Vagina (tissue), 2 donors: ENCODE measurements at regions not wholly inside any gene's neighbourhood (a gene's known extent, or its start where the extent isn't known, plus 50 kb on each side); places are given as distances from the start of the nearest gene placed in this dataset.

Experiments used
- DNase-seq, 2 donors: peaks; one replicate each; pipeline ENCODE4 v3.0.0-alpha.2; 2017; ENCODE audit errors: extremely low spot score in 2 of 2
- H3K27ac ChIP-seq: fragments of 200-600 bp; sonication (generic); one replicate; pipeline ENCODE4 v1.5.1; 2019
- H3K27me3 ChIP-seq: fragments of 200-600 bp; sonication (generic); one replicate; pipeline ENCODE4 v1.5.1; 2019
- H3K36me3 ChIP-seq, 2 donors: fragments of 200-600 bp; sonication (generic); one replicate each; pipeline ENCODE4 v1.5.1; 2017 to 2019
- H3K4me1 ChIP-seq: fragments of 200-600 bp; sonication (generic); one replicate; pipeline ENCODE4 v1.5.1; 2019
- H3K4me3 ChIP-seq, 2 donors: fragments of 200-600 bp; sonication (generic); 1 replicate in 1 of 2; 2 replicates in 1 of 2; pipeline ENCODE4 v1.5.1; 2016 to 2019
- H3K9me3 ChIP-seq: fragments of 200-600 bp; sonication (generic); one replicate; pipeline ENCODE4 v1.5.1; 2019
- POLR2A ChIP-seq, 2 donors: fragments of 450-650 bp; IDR thresholded peaks; one replicate each; pipeline ENCODE4 v1.6.1; 2017; ENCODE audit warnings: antibody characterized with exemption in 2 of 2, mild to moderate bottlenecking in 2 of 2, moderate library complexity in 2 of 2
- POLR2AphosphoS5 ChIP-seq, 2 donors: sonication (generic); formaldehyde crosslinking; IDR thresholded peaks; one replicate each; pipeline ENCODE4 v1.9.0; 2017; ENCODE audit warnings: antibody characterized with exemption in 2 of 2, mild to moderate bottlenecking in 2 of 2, low read depth in 1 of 2; ENCODE audit not compliant: insufficient read depth in 1 of 2
- intact Hi-C: fragments of 100-400 bp; cut with DNase I; formaldehyde crosslinking; loops from one replicate; pipeline ENCODE4 v1.15.1; 2023
- TF ChIP-seq, protein P1 (sequence below), 3 experiments: fragments of 450-650 bp in 2 of 3; fragments of 200-600 bp in 1 of 3; sonication (generic) in 1 of 3; IDR thresholded peaks; one replicate each; pipeline ENCODE4 v1.5.1; 2017 to 2019; ENCODE audit warnings: antibody characterized with exemption in 3 of 3, mild to moderate bottlenecking in 2 of 3, moderate library complexity in 2 of 3

- Histone ChIP-seq H3K9me3 (no peaks in the 10 kb centered on the region), H3K36me3 (no peaks in the 10 kb centered on the region), H3K4me3 (no peak overlapping the region), H3K27ac (no peak overlapping the region), H3K4me1 (no peaks in the 10 kb centered on the region), H3K27me3 (no peaks in the 10 kb centered on the region)
- no peak for DNase-seq
- TF ChIP-seq, protein P1, sequence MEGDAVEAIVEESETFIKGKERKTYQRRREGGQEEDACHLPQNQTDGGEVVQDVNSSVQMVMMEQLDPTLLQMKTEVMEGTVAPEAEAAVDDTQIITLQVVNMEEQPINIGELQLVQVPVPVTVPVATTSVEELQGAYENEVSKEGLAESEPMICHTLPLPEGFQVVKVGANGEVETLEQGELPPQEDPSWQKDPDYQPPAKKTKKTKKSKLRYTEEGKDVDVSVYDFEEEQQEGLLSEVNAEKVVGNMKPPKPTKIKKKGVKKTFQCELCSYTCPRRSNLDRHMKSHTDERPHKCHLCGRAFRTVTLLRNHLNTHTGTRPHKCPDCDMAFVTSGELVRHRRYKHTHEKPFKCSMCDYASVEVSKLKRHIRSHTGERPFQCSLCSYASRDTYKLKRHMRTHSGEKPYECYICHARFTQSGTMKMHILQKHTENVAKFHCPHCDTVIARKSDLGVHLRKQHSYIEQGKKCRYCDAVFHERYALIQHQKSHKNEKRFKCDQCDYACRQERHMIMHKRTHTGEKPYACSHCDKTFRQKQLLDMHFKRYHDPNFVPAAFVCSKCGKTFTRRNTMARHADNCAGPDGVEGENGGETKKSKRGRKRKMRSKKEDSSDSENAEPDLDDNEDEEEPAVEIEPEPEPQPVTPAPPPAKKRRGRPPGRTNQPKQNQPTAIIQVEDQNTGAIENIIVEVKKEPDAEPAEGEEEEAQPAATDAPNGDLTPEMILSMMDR (IDR thresholded peaks at IDR 0.05) = no peak
- TF ChIP-seq POLR2A (IDR thresholded peaks at IDR 0.05) (no peak), POLR2AphosphoS5 (IDR thresholded peaks at IDR 0.05; ENCODE audit: insufficient read depth in 1 of 2, low read depth in 1 of 2) (no peak)
- intact Hi-C loops = no loop called here
Observed at GRCh38 chr3:127520993-127521392, 69.5 kb downstream of the TPRA1 start.

- no peak overlapping the region for H3K27ac ChIP-seq
- intact Hi-C loops = no loop called here
Observed at GRCh38 chr3:127518456-127519081, 72.0 kb downstream of the TPRA1 start.

GRCh38 chr3:127512256-127512655 lies 78.3 kb downstream of the TPRA1 start:
- intact Hi-C loops = no loop called here
- TF ChIP-seq POLR2AphosphoS5 (IDR thresholded peaks at IDR 0.05; ENCODE audit: insufficient read depth in 1 of 2, low read depth in 1 of 2) (no peak), POLR2A (IDR thresholded peaks at IDR 0.05) (no peak)
- TF ChIP-seq, protein P1 (IDR thresholded peaks at IDR 0.05) = no peak

More at GRCh38 chr3:127518456-127519081, 72.0 kb downstream of the TPRA1 start:
- DNase-seq = no peak
- no peaks in the 10 kb centered on the region for H3K4me1 ChIP-seq
- no peaks in the 10 kb centered on the region for H3K27me3 ChIP-seq
- H3K36me3 ChIP-seq = no peaks in the 10 kb centered on the region
- TF ChIP-seq, protein P1 (IDR thresholded peaks at IDR 0.05) = no peak
- TF ChIP-seq POLR2AphosphoS5 (IDR thresholded peaks at IDR 0.05; ENCODE audit: insufficient read depth in 1 of 2, low read depth in 1 of 2) (no peak), POLR2A (IDR thresholded peaks at IDR 0.05) (no peak)
- no peaks in the 10 kb centered on the region for H3K9me3 ChIP-seq
- no peak overlapping the region for H3K4me3 ChIP-seq

GRCh38 chr3:127501177-127501576 lies 89.4 kb downstream of the TPRA1 start:
- H3K4me3 ChIP-seq = no peak overlapping the region
- intact Hi-C loops = no loop called here
- no peaks in the 10 kb centered on the region for H3K36me3 ChIP-seq
- no peak for TF ChIP-seq POLR2AphosphoS5 (IDR thresholded peaks at IDR 0.05; ENCODE audit: insufficient read depth in 1 of 2, low read depth in 1 of 2)
- TF ChIP-seq POLR2A (IDR thresholded peaks at IDR 0.05) = no peak
- TF ChIP-seq, protein P1 (IDR thresholded peaks at IDR 0.05) = no peak
- no peak overlapping the region for H3K27ac ChIP-seq
- DNase-seq = no peak
- no peaks in the 10 kb centered on the region for H3K9me3 ChIP-seq
- H3K4me1 ChIP-seq = no peaks in the 10 kb centered on the region
- no peaks in the 10 kb centered on the region for H3K27me3 ChIP-seq

More at GRCh38 chr3:127512256-127512655, 78.3 kb downstream of the TPRA1 start:
- DNase-seq = no peak
- Histone ChIP-seq H3K36me3 (no peaks in the 10 kb centered on the region), H3K4me1 (no peaks in the 10 kb centered on the region), H3K9me3 (no peaks in the 10 kb centered on the region), H3K27me3 (no peaks in the 10 kb centered on the region), H3K27ac (no peak overlapping the region), H3K4me3 (no peak overlapping the region)

- Histone ChIP-seq H3K27ac (no peak overlapping the region), H3K27me3 (no peaks in the 10 kb centered on the region), H3K9me3 (no peaks in the 10 kb centered on the region), H3K4me3 (no peak overlapping the region), H3K36me3 (no peaks in the 10 kb centered on the region), H3K4me1 (no peaks in the 10 kb centered on the region)
- intact Hi-C loops = no loop called here
- no peak for TF ChIP-seq POLR2A (IDR thresholded peaks at IDR 0.05)
- TF ChIP-seq, protein P1 (IDR thresholded peaks at IDR 0.05) = no peak
- TF ChIP-seq POLR2AphosphoS5 (IDR thresholded peaks at IDR 0.05; ENCODE audit: insufficient read depth in 1 of 2, low read depth in 1 of 2) = no peak
- no peak for DNase-seq
Observed at GRCh38 chr3:127497676-127498075, 92.9 kb downstream of the TPRA1 start.
